GM20000 (cell line): ENCODE measurements at regions not wholly inside any gene's neighbourhood (a gene's known extent, or its start where the extent isn't known, plus 50 kb on each side); places are given as distances from the start of the nearest gene placed in this dataset.

Experiments
- DNase-seq: peaks from one replicate; pipeline ENCODE4 v3.0.0; 2012; ENCODE audit warnings: low spot score
- TF ChIP-seq, protein P1 (sequence below): IDR thresholded peaks from 2 replicates; pipeline ENCODE4 v1.5.1; 2012; ENCODE audit warnings: mild to moderate bottlenecking, control low read depth; ENCODE audit errors: extremely low read depth, missing control alignments

DNA sequence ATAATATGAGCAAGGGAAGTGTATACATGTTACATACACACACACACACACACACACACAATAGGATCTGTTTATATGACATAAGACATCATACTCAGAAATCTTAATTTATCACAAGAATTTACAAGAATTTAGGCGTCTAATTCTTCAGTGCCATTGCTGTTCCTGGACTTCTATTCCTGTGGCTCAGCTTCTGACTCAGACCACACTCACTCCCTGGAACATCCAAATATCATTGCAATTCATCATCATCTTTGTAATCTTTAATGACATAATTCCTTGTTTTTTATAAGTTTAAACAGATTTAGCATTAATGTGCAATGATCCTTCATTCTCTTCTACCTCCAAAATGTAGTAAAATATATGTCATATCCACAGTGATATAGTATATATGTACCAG is 544.2 kb downstream of the FOXG1 start:
- no peak for DNase-seq
- TF ChIP-seq, protein P1, sequence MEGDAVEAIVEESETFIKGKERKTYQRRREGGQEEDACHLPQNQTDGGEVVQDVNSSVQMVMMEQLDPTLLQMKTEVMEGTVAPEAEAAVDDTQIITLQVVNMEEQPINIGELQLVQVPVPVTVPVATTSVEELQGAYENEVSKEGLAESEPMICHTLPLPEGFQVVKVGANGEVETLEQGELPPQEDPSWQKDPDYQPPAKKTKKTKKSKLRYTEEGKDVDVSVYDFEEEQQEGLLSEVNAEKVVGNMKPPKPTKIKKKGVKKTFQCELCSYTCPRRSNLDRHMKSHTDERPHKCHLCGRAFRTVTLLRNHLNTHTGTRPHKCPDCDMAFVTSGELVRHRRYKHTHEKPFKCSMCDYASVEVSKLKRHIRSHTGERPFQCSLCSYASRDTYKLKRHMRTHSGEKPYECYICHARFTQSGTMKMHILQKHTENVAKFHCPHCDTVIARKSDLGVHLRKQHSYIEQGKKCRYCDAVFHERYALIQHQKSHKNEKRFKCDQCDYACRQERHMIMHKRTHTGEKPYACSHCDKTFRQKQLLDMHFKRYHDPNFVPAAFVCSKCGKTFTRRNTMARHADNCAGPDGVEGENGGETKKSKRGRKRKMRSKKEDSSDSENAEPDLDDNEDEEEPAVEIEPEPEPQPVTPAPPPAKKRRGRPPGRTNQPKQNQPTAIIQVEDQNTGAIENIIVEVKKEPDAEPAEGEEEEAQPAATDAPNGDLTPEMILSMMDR = no peak

DNA sequence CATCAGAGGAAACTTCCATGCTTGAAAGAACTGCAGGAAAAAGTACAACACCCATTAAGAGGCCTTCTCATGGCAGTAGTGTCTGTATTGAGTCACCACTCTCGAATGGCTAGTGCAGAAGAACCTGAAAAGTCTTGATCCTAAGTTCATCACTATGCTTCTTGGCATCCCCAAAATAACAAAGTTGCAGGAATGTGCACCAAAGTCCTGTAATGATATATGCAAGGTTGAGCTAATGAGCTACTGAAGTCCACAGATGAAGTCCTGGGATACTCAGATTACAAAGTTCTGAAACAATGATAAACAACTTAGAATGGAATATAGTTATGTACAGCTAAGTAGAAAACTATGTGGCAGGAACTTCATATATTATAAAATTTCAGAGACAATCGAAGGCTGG is 545.4 kb downstream of the FOXG1 start:
- TF ChIP-seq, protein P1 = no peak
- DNase-seq = no peak

DNA sequence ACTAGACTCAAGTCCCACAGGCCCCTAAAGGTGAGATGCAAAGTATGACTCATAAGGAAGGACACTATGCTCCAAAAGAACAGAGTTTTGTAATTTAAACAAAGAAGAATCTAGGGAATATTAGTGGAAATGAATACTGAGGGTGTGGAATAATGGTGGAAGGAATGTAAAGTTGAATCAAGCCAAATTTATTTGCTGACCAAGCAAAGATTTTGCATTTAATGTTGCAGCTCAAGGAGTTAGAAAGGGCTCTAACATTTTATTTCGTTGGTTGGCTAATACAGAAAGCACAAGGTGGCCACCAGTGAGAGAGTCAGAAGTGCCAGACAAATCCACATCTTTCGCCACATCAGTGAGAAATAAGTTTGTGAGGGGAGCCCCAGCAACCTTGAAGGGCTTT is 550.3 kb downstream of the FOXG1 start:
- TF ChIP-seq, protein P1 = no peak
- no peak for DNase-seq

DNA sequence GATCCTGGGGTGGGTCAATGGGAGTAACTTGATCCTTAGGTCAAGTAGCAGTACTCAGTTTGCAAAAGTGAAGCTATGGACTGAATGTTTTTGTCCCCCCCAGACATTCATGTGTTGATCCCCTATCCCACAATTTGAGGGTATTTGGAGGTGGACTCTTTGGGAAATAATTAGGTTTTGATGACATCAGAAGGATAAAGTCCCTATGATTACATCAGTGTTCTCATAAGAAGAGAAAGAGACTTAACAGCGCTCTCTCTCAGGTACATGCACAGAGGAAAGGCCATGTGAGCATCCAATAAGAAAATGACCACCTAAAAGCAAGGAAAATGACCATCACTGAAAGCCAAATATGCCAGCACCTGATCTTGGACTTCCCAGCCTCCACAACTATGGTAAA is 550.8 kb downstream of the FOXG1 start:
- TF ChIP-seq, protein P1 = no peak

DNA sequence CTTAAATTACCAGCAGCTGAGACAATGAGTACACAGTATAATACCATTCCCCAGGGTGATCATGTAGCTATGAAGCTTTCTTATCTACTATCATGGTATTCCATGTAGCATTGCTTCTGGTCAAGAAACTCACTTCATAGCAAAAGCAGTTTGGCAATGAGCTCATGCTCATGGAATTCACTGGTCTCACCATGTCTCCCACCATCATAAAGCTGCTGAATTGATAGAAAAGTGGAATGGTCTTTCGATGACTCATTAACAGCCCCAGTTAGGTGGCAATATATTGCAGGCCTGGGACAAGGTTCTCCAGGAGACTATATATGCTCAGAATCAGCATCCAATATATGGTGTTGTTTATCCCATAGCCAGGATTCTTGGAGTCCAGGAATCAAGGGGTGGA is 553.7 kb downstream of the FOXG1 start:
- TF ChIP-seq, protein P1 = no peak
- no peak for DNase-seq

More for the DNA sequence above, 550.8 kb downstream of the FOXG1 start:
- DNase-seq = no peak

DNA sequence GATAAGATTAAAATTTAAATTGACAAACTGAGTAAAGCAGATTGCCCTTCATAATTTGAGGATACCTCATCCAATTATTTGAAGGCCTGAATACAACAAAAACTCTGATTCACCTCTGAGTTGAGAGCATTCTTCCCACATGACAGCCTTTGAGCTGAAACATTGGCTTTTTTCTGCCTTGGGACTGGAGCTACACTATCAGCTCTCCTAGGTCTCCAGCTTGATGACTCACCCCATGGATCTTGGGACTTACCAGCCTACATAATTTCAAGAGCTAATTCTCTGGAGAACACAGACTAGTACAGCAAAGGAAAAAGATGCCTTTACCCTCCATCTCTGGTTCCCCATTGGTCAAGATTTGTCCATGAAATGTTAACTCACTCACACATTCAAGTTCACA is 555.1 kb downstream of the FOXG1 start:
- TF ChIP-seq, protein P1 = no peak

DNA sequence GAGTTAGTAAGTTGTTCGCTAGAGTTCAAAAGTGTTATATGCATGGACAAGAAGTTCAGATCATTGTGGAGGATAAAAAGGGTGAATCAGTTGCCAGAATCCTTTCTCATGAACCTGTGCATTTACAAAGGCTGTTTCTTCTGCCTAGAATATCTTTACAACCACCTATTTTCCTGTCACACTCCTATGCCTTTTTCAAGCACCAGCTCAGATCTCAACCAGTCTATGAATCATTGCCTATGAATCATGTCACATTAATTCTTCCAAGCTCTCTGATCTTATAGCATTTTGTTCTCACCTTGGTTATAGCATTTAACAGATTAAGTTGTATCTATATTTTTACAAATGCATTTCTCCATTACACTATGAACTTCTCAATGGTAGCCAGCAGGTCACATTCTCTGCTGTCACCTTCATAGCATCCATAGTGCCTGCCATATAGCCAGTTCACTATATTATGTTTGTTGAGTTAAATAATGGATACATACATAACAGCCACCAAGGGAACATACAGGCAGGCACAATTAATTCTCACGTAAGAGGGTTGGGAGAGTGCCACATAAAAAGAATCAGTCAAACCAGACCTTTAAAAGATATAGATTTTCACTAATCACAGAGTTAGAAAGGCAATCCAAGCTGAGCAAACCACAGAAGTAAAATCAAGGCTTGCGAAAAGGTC is 573.0 kb downstream of the FOXG1 start:
- no peak for DNase-seq
- TF ChIP-seq, protein P1 = no peak

More for the DNA sequence above, 555.1 kb downstream of the FOXG1 start:
- no peak for DNase-seq
